ENCODE measurements at regions not wholly inside any gene's neighbourhood (a gene's known extent, or its start where the extent isn't known, plus 50 kb on each side); places are given as distances from the start of the nearest gene placed in this dataset.

GRCh38 chr5:136674178-136674577 is 308.8 kb upstream of the TRPC7 start:
- H3K9me3 Mint-ChIP-seq, result no peaks in the 10 kb centered on the region
- H3K27ac Mint-ChIP-seq, result no peak overlapping the region
- H3K4me3 Mint-ChIP-seq, result no peak overlapping the region
- CTCF ChIA-PET, result interaction anchor here (0.9 kb wide), 1 partner anchor 40 kb away, joined by 3 read pairs; no protein-coding TSS in a partner anchor
- DNase-seq, result no peak
- H3K27me3 Mint-ChIP-seq, result no peaks in the 10 kb centered on the region
- no peaks in the 10 kb centered on the region for H3K4me1 Mint-ChIP-seq
- H3K36me3 Mint-ChIP-seq, result no peaks in the 10 kb centered on the region

GRCh38 chr5:136667789-136668188 is 302.4 kb upstream of the TRPC7 start:
- CTCF ChIA-PET, result no interaction called here
- H3K36me3 Mint-ChIP-seq, result no peaks in the 10 kb centered on the region
- H3K27ac Mint-ChIP-seq, result no peak overlapping the region

DNA sequence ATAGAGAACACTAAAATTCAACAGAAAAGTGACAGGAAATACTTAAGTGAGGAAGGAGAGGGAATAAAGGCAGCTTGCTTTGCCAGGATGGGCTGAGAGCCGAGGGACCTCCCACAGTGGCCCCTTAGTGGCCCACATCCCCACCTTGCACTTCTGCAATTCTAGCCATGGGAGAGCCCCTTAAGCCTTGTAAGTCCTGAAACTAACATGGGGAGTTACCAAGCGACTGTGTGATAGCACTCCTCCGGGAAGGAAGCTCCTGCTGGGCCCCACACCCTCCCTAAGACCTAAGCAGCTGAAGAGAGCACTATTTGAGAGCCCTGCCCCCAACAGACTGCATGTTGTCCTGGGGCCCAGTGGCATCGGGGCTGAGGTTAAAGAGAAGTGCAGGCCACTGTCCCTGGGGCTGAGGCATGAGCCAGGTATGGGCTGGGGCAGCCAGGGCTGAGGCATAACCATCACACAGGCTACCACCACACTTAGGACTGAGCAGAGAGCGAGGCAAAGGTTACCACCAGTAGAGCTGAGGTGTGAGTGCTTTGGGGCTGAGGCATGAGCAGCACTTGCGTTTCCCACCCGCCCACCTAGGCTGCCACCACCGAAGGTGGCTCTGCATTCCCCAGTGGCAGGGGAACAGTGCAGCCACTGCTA is 301.8 kb upstream of the TRPC7 start:
- H3K9me3 Mint-ChIP-seq, result no peaks in the 10 kb centered on the region
- CTCF ChIA-PET, result no interaction called here

More at GRCh38 chr5:136667789-136668188, 302.4 kb upstream of the TRPC7 start:
- H3K27me3 Mint-ChIP-seq, result no peaks in the 10 kb centered on the region
- DNase-seq, result no peak
- H3K4me3 Mint-ChIP-seq, result no peak overlapping the region
- no peaks in the 10 kb centered on the region for H3K9me3 Mint-ChIP-seq
- H3K4me1 Mint-ChIP-seq, result no peaks in the 10 kb centered on the region

DNA sequence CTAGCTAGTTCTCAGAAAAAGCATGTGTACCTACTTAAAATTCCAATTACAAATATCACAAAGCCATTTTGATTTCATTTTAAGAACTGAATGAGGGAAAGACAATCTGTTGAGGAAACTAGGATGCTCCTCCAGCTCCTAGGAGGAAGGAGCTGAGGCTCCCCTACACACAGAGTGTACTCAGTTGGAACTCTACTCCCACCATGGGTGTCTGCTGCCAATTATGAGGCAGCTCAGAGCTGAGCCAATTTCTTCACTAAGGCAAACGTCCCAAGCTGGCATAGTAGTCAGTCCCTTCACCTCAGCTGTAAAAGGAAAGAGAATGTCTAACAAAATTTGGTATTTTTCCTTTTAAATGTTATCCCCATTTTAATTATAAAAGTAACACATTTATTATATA is 300.0 kb upstream of the TRPC7 start:
- no peaks in the 10 kb centered on the region for H3K4me1 Mint-ChIP-seq
- CTCF ChIA-PET, result no interaction called here
- H3K36me3 Mint-ChIP-seq, result no peaks in the 10 kb centered on the region
- no peaks in the 10 kb centered on the region for H3K27me3 Mint-ChIP-seq
- no peak overlapping the region for H3K27ac Mint-ChIP-seq
- no peak for DNase-seq
- H3K4me3 Mint-ChIP-seq, result no peak overlapping the region
- no peaks in the 10 kb centered on the region for H3K9me3 Mint-ChIP-seq

More for the DNA sequence above, 301.8 kb upstream of the TRPC7 start:
- Mint-ChIP-seq H3K27me3 (no peaks in the 10 kb centered on the region), H3K4me3 (no peak overlapping the region), H3K36me3 (no peaks in the 10 kb centered on the region), H3K4me1 (no peaks in the 10 kb centered on the region), H3K27ac (no peak overlapping the region)
- DNase-seq, result no peak

- no peaks in the 10 kb centered on the region for H3K9me3 Mint-ChIP-seq
- CTCF ChIA-PET, result no interaction called here
- H3K36me3 Mint-ChIP-seq, result no peaks in the 10 kb centered on the region
- H3K4me3 Mint-ChIP-seq, result no peak overlapping the region
- H3K27me3 Mint-ChIP-seq, result no peaks in the 10 kb centered on the region
- no peaks in the 10 kb centered on the region for H3K4me1 Mint-ChIP-seq
- no peak overlapping the region for H3K27ac Mint-ChIP-seq
- DNase-seq, result no peak
These were observed 295.7 kb upstream of the TRPC7 start for GRCh38 chr5:136661026-136661425.

DNA sequence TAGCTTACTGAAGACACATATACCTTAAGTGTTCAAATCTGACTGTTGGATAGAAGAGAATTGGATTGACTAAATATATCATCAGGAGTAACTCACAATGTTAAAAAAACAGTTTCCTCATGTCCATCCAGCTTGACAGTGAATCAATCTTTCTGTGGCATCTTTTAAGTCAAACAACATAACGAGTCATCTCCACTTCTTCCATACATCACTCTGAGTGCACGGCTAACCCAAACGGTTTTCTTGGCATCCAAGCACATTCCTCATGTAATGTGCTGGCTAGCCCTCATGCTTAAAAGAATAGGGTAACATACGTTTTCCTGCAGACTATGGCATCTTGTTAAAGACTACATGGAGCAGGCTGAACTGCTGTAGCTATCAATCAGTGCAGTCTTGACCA is 291.5 kb upstream of the TRPC7 start:
- Mint-ChIP-seq H3K27me3 (no peaks in the 10 kb centered on the region), H3K9me3 (no peaks in the 10 kb centered on the region), H3K27ac (no peak overlapping the region), H3K4me1 (no peaks in the 10 kb centered on the region), H3K4me3 (no peak overlapping the region), H3K36me3 (no peaks in the 10 kb centered on the region)
- no peak for DNase-seq
- CTCF ChIA-PET, result no interaction called here

DNA sequence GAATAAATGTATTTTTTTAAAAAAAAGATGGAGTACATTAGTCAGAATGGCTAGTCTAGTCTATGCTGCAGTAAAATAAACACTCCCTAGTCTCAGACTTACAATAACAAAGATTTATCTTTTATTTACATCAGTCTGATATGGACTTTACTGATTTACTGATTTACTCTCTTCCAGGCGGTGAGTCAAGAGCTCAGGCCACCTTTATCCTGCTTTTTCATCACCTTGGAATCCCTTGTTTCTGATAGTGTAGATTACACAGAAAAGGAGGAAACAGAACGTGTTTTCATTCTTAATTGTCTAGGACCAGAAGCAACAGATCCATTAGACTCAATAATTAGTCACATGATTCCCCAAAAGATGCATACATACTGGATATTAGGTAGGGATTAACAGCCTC is 290.1 kb upstream of the TRPC7 start:
- Mint-ChIP-seq H3K9me3 (peaks cover 4% of the 10 kb centered on the region), H3K27ac (no peak overlapping the region), H3K36me3 (no peaks in the 10 kb centered on the region), H3K4me3 (no peak overlapping the region), H3K27me3 (no peaks in the 10 kb centered on the region), H3K4me1 (no peaks in the 10 kb centered on the region)
- DNase-seq, result no peak
- CTCF ChIA-PET, result no interaction called here

DNA sequence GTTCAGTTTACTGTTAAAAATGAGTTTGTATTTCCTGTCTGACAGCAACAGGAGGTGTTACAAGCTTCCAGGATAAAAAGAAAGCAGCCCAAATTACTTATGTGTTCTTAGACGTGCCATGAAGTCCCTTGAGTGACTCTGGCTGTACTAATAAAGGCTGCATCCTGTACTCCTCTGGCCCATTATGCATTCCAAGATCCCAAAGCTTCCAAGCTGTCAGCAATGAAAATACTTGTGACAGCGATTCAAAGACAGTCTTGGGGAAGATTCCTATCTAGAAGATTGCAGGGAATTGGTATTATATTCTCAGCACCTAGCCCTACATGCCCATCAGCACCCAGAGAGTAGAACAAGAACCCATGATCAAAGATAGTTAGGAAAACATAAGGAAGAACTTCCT is 281.6 kb upstream of the TRPC7 start:
- Mint-ChIP-seq H3K9me3 (peaks cover 4% of the 10 kb centered on the region), H3K27ac (no peak overlapping the region), H3K27me3 (no peaks in the 10 kb centered on the region), H3K36me3 (no peaks in the 10 kb centered on the region), H3K4me3 (no peak overlapping the region), H3K4me1 (no peaks in the 10 kb centered on the region)
- DNase-seq, result no peak
- CTCF ChIA-PET, result no interaction called here

DNA sequence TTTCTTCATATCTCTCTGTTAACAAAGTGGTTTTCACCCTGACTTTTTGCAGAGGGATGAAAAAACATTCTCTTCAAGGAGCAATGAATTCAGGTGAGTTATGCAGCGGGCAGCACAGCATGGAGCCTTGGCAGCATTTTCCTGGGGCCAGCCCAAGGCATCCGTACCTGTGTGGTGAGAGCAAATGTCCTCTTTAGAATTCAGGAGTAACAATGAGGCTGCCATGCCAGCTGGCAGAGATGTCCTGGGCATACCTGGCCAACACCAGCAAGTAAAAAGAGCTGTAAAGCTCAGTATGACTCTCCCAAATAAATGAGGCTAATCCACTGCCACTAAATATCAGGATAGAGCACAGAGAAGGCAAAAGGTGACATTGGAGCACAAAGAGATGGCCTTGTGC is 277.6 kb upstream of the TRPC7 start:
- no peaks in the 10 kb centered on the region for H3K9me3 Mint-ChIP-seq
- H3K4me3 Mint-ChIP-seq, result no peak overlapping the region
- H3K36me3 Mint-ChIP-seq, result no peaks in the 10 kb centered on the region
- H3K4me1 Mint-ChIP-seq, result no peaks in the 10 kb centered on the region
- CTCF ChIA-PET, result no interaction called here
- no peaks in the 10 kb centered on the region for H3K27me3 Mint-ChIP-seq
- no peak for DNase-seq
- H3K27ac Mint-ChIP-seq, result no peak overlapping the region

- no peaks in the 10 kb centered on the region for H3K9me3 Mint-ChIP-seq
- H3K36me3 Mint-ChIP-seq, result no peaks in the 10 kb centered on the region
- no peaks in the 10 kb centered on the region for H3K4me1 Mint-ChIP-seq
- no peak overlapping the region for H3K4me3 Mint-ChIP-seq
- DNase-seq, result no peak
- CTCF ChIA-PET, result no interaction called here
- no peaks in the 10 kb centered on the region for H3K27me3 Mint-ChIP-seq
- no peak overlapping the region for H3K27ac Mint-ChIP-seq
These were observed 274.3 kb upstream of the TRPC7 start for GRCh38 chr5:136639616-136640015.

DNA sequence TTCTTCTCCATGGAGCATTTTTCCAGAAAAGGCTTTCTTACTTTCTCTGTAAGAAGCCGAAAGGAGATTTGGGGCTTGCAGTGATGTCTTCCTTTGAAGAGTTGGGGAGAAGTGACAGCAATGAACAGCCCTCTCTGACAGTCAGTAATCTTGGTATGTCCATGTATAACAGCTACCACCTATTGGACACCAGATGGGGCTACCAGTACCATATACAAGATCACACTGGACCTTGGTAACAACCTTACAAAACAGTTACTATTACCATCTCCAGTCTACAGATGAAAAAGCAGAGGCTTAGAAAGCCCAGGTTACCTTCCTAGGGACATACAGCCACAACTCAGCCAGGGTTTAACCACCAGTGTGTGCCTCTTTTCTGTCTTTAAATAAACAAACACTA is 272.7 kb upstream of the TRPC7 start:
- Mint-ChIP-seq H3K4me3 (no peak overlapping the region), H3K4me1 (no peaks in the 10 kb centered on the region), H3K36me3 (no peaks in the 10 kb centered on the region), H3K9me3 (no peaks in the 10 kb centered on the region), H3K27me3 (no peaks in the 10 kb centered on the region), H3K27ac (no peak overlapping the region)
- DNase-seq, result no peak
- CTCF ChIA-PET, result no interaction called here

DNA sequence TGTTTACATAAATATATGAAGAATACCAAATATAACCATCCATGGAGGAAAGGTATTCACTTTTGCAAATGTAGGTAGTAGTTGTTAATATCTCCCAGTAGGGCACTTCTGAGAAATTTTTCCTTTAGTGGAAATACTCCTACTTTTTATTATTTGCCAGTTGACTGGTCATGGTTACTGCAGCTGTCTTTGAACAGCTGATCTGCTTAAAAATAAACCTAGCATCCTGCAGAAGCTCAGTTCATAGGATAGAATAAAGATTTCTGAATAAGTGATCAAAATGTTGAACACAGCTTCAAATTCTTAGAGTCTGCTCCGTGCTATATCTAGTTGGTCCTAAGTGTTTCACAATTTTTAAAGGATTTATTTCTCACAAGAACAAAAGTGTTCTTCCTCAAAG is 270.7 kb upstream of the TRPC7 start:
- CTCF ChIA-PET, result no interaction called here
- DNase-seq, result no peak
- H3K36me3 Mint-ChIP-seq, result no peaks in the 10 kb centered on the region
- no peak overlapping the region for H3K4me3 Mint-ChIP-seq
- no peaks in the 10 kb centered on the region for H3K9me3 Mint-ChIP-seq
- no peaks in the 10 kb centered on the region for H3K27me3 Mint-ChIP-seq
- H3K27ac Mint-ChIP-seq, result no peak overlapping the region
- no peaks in the 10 kb centered on the region for H3K4me1 Mint-ChIP-seq

DNA sequence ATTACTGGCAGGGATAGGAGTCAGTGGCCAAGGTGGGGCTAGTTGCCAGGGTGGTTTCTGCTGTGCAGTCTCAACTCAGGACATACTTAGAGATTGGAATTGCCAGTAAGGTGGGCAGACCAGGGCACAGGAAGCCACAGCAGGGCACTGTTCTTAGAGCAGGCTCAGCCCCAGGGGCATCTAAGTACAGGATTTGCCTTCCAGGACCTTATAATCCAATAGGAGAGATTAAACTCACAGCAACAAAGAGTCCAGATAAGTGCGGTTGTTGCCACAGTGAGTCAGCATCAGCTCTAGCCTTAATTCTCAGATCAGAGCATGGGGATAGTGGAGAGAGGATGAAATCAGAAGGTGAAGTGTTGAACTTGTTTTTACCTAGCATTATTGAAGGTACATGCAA is 265.8 kb upstream of the TRPC7 start:
- H3K27ac Mint-ChIP-seq, result no peak overlapping the region
- H3K36me3 Mint-ChIP-seq, result no peaks in the 10 kb centered on the region
- no peak overlapping the region for H3K4me3 Mint-ChIP-seq
- DNase-seq, result no peak
- H3K9me3 Mint-ChIP-seq, result no peaks in the 10 kb centered on the region
- no peaks in the 10 kb centered on the region for H3K27me3 Mint-ChIP-seq
- CTCF ChIA-PET, result no interaction called here
- no peaks in the 10 kb centered on the region for H3K4me1 Mint-ChIP-seq

DNA sequence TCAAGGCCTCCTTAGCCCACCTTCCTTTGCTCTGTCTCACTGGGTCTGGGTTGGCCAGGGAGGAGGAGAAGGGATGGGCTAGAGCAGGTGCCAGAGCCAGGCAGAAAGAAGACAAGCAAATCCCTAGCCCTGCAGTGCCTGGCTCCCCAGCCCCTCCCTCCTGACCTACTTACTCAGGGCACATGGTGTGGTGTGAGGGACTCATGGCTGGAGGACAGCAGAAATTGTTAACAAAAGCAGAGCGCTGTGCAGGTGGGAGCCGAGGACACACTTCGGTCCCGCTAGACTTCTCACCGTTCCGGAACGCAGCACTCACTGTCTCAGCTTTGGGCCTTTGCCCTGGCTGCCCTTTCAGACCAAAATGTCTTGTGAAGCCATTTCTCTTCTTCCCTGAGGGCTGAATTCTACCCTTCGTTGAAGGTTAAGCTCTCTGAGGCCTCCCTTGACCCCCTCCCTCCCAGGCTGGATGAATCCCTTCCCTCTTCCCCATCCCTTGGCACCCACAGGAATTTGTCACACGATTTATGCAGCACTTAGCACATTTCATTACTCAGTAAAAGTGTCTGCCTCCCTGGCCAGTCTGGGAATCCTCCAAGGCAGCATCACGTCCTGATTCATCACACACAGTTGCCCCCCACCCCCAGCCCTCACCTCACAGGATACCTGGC is 263.9 kb upstream of the TRPC7 start:
- DNase-seq, result no peak
- H3K27me3 Mint-ChIP-seq, result no peaks in the 10 kb centered on the region
- CTCF ChIA-PET, result no interaction called here
- no peaks in the 10 kb centered on the region for H3K36me3 Mint-ChIP-seq
- peaks cover 3% of the 10 kb centered on the region for H3K9me3 Mint-ChIP-seq
- H3K4me3 Mint-ChIP-seq, result no peak overlapping the region
- no peaks in the 10 kb centered on the region for H3K4me1 Mint-ChIP-seq
- H3K27ac Mint-ChIP-seq, result no peak overlapping the region

DNA sequence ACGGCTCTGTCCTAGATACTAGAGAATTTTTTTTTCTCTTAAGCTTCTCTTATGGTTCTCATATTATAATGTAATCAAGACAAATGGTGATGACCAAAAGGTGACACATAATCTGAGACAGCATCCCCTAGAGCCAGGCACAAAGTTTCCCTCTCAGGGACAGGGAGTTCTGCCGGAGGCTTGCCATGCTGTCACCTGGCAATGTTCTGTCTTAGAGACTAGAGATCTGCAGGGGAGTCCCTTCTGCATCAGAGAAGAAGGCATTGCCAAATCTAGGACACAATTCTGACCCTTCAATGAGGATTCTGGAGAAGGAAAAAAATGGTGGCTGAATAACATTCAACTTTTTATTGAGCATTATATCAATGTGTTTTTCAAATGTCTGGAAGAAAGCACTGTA is 261.2 kb upstream of the TRPC7 start:
- H3K9me3 Mint-ChIP-seq, result peaks cover 3% of the 10 kb centered on the region
- H3K27ac Mint-ChIP-seq, result no peak overlapping the region
- CTCF ChIA-PET, result no interaction called here
- H3K36me3 Mint-ChIP-seq, result no peaks in the 10 kb centered on the region
- no peak for DNase-seq
- H3K4me3 Mint-ChIP-seq, result no peak overlapping the region
- H3K4me1 Mint-ChIP-seq, result no peaks in the 10 kb centered on the region
- H3K27me3 Mint-ChIP-seq, result no peaks in the 10 kb centered on the region
